IMR-90 (cell line): ENCODE measurements at regions not wholly inside any gene's neighbourhood (a gene's known extent, or its start where the extent isn't known, plus 50 kb on each side); places are given as distances from the start of the nearest gene placed in this dataset.

Source experiments
- ATAC-seq: fragments of 200-7000 bp; cut with Tn5 transposase; 2 replicates; pipeline ENCODE4 v1.9.1; 2020; ENCODE audit warnings: low read depth, mild to moderate bottlenecking, moderate library complexity
- BruUV-seq: library from RNA; stranded (reverse); fragments of 400-500 nt; replicated peaks from 2 replicates; lab custom pipeline; 2021; lab: Mats Ljungman, UMichigan
- CTCF ChIA-PET: fragments of 300-600 bp; formaldehyde crosslinking; extraction: SDS; loops from one replicate; lab custom pipeline; 2021; ENCODE audit warnings: antibody characterized with exemption; lab: Yijun Ruan, JAX
- POLR2A ChIA-PET: fragments of 300-600 bp; sonication (Branson Sonifier 250); formaldehyde crosslinking; loops from one replicate; lab custom pipeline; 2022; ENCODE audit warnings: antibody characterized with exemption; ENCODE audit not compliant: unreplicated experiment; lab: Charles Lee
- DNase-seq: peaks from one replicate; pipeline ENCODE4 v3.0.0; 2013
- H2AFZ ChIP-seq: replicated peaks from 2 replicates; pipeline ENCODE3; 2013; ENCODE audit warnings: low read length, mild to moderate bottlenecking; ENCODE audit not compliant: poor library complexity
- H2AK5ac ChIP-seq: 2 replicates; pipeline ENCODE4 v1.6.1; 2013; ENCODE audit warnings: low read depth, low read length, inconsistent platforms
- H2AK9ac ChIP-seq: replicated peaks from 2 replicates; pipeline ENCODE3; 2013; ENCODE audit warnings: mild to moderate bottlenecking, low read depth, low read length, moderate library complexity; ENCODE audit not compliant: poor library complexity
- H2BK120ac ChIP-seq: 2 replicates; pipeline ENCODE4 v1.6.1; 2013; ENCODE audit warnings: low read depth, low read length, inconsistent platforms
- H2BK15ac ChIP-seq: 3 replicates; pipeline ENCODE4 v1.6.1; 2013; ENCODE audit warnings: low read depth, low read length, inconsistent platforms
- H2BK20ac ChIP-seq: 2 replicates; pipeline ENCODE4 v1.6.1; 2013; ENCODE audit warnings: low read depth, mild to moderate bottlenecking, inconsistent platforms, low read length, moderate library complexity
- H2BK5ac ChIP-seq: 2 replicates; pipeline ENCODE4 v1.6.1; 2013; ENCODE audit warnings: mild to moderate bottlenecking, low read depth, low read length, inconsistent platforms; ENCODE audit not compliant: poor library complexity, severe bottlenecking
- H3K14ac ChIP-seq: replicated peaks from 2 replicates; pipeline ENCODE4 v1.6.1; 2013; ENCODE audit warnings: low read depth, low read length, inconsistent platforms
- H3K18ac ChIP-seq: 2 replicates; pipeline ENCODE4 v1.6.1; 2013; ENCODE audit warnings: low read depth, low read length, control low read depth
- H3K23ac ChIP-seq: 2 replicates; pipeline ENCODE4 v1.6.1; 2013; ENCODE audit warnings: low read depth, low read length, inconsistent platforms
- H3K27ac ChIP-seq: 2 replicates; pipeline ENCODE4 v1.5.1; 2013; ENCODE audit warnings: mild to moderate bottlenecking, control low read depth, low read length; ENCODE audit not compliant: insufficient read depth
- H3K27me3 ChIP-seq: 2 replicates; pipeline ENCODE4 v1.6.1; 2013; ENCODE audit warnings: low read length; ENCODE audit not compliant: control insufficient read depth, insufficient read depth
- H3K36me3 ChIP-seq: 2 replicates; pipeline ENCODE4 v1.6.1; 2013; ENCODE audit warnings: low read length, mixed read lengths; ENCODE audit not compliant: control insufficient read depth, insufficient read depth
- H3K4ac ChIP-seq: 2 replicates; pipeline ENCODE4 v1.6.1; 2013; ENCODE audit warnings: low read depth, low read length, inconsistent platforms
- H3K4me1 ChIP-seq: 2 replicates; pipeline ENCODE4 v1.6.1; 2013; ENCODE audit warnings: low read length, mixed read lengths; ENCODE audit not compliant: control insufficient read depth, insufficient read depth
- H3K4me2 ChIP-seq: 2 replicates; pipeline ENCODE4 v1.6.1; 2013; ENCODE audit warnings: low read depth, mild to moderate bottlenecking, control low read depth, low read length, moderate library complexity
- H3K4me3 ChIP-seq: 2 replicates; pipeline ENCODE4 v1.5.1; 2013; ENCODE audit warnings: low read depth, mild to moderate bottlenecking, control low read depth, low read length, moderate library complexity; ENCODE audit not compliant: insufficient read depth
- H3K56ac ChIP-seq: 2 replicates; pipeline ENCODE4 v1.6.1; 2013; ENCODE audit warnings: low read length, inconsistent platforms; ENCODE audit not compliant: insufficient read depth; ENCODE audit errors: extremely low read depth
- H3K79me1 ChIP-seq, 2 experiments: 2 replicates each; pipeline ENCODE4 v1.6.1; 2013; ENCODE audit warnings: low read length in 2 of 2, inconsistent platforms in 1 of 2, low read depth in 1 of 2
- H3K9ac ChIP-seq: 2 replicates; pipeline ENCODE4 v1.6.1; 2013; ENCODE audit warnings: low read depth, low read length, control low read depth
- H3K9me1 ChIP-seq: 2 replicates; pipeline ENCODE4 v1.6.1; 2013; ENCODE audit warnings: low read length, inconsistent platforms; ENCODE audit not compliant: insufficient read depth
- H3K9me3 ChIP-seq: 2 replicates; pipeline ENCODE4 v1.6.1; 2013; ENCODE audit warnings: low read length; ENCODE audit not compliant: control insufficient read depth, insufficient read depth
- H4K20me1 ChIP-seq: 2 replicates; pipeline ENCODE4 v1.6.1; 2013; ENCODE audit warnings: low read length, inconsistent platforms; ENCODE audit not compliant: insufficient read depth
- H4K5ac ChIP-seq: 2 replicates; pipeline ENCODE4 v1.6.1; 2013; ENCODE audit warnings: mild to moderate bottlenecking, low read depth, low read length, control low read depth
- H4K8ac ChIP-seq, 2 experiments: 2 replicates each; pipeline ENCODE4 v1.6.1; 2013; ENCODE audit warnings: low read depth in 2 of 2, low read length in 2 of 2, control low read depth in 1 of 2, inconsistent platforms in 1 of 2
- H4K91ac ChIP-seq: 2 replicates; pipeline ENCODE4 v1.6.1; 2013; ENCODE audit warnings: low read depth, low read length, inconsistent platforms; ENCODE audit not compliant: insufficient read depth
- BHLHE40 ChIP-seq: fragments of 150-350 bp; IDR thresholded peaks from 2 replicates; pipeline ENCODE4 v1.6.1; 2016; ENCODE audit warnings: mild to moderate bottlenecking, low read depth, low read length
- CEBPB ChIP-seq: IDR thresholded peaks from 2 replicates; pipeline ENCODE4 v1.6.1; 2012; ENCODE audit warnings: low read depth, low read length, improper control_type of control experiment
- CHD1 ChIP-seq: IDR thresholded peaks from 2 replicates; pipeline ENCODE4 v1.6.1; 2012; ENCODE audit warnings: low read depth, low read length, improper control_type of control experiment
- CTCF ChIP-seq: conservative IDR thresholded peaks from 2 replicates; pipeline ENCODE4 v1.5.1; 2012; ENCODE audit warnings: mild to moderate bottlenecking, low read depth, low read length, improper control_type of control experiment
- ELK1 ChIP-seq: fragments of 150-350 bp; IDR thresholded peaks from 2 replicates; pipeline ENCODE4 v1.6.1; 2016; ENCODE audit warnings: low read depth, mild to moderate bottlenecking, low read length, moderate library complexity, borderline replicate concordance
- FOS ChIP-seq: fragments of 150-350 bp; IDR thresholded peaks from 2 replicates; pipeline ENCODE4 v1.6.1; 2016; ENCODE audit warnings: low read depth, low read length
- MAFK ChIP-seq: IDR thresholded peaks from 2 replicates; pipeline ENCODE4 v1.6.1; 2012; ENCODE audit warnings: low read depth, low read length, improper control_type of control experiment
- MAZ ChIP-seq: IDR thresholded peaks from 2 replicates; pipeline ENCODE4 v1.6.1; 2012; ENCODE audit warnings: low read depth, mild to moderate bottlenecking, low read length, improper control_type of control experiment, moderate library complexity, borderline replicate concordance
- NFE2L2 ChIP-seq: fragments of 150-350 bp; IDR thresholded peaks from 2 replicates; pipeline ENCODE4 v1.6.1; 2016; ENCODE audit warnings: low read depth, mild to moderate bottlenecking, low read length
- POLR2A ChIP-seq: IDR thresholded peaks from 2 replicates; pipeline ENCODE4 v1.6.1; 2012; ENCODE audit warnings: mild to moderate bottlenecking, low read depth, low read length
- RAD21 ChIP-seq: IDR thresholded peaks from 2 replicates; pipeline ENCODE4 v1.6.1; 2012; ENCODE audit warnings: low read length, improper control_type of control experiment
- RCOR1 ChIP-seq: IDR thresholded peaks from 2 replicates; pipeline ENCODE4 v1.6.1; 2012; ENCODE audit warnings: mild to moderate bottlenecking, low read length, improper control_type of control experiment; ENCODE audit not compliant: insufficient replicate concordance
- RFX5 ChIP-seq: IDR thresholded peaks from 2 replicates; pipeline ENCODE4 v1.8.0; 2012; ENCODE audit warnings: low read depth, mild to moderate bottlenecking, low read length, moderate library complexity
- SMC3 ChIP-seq: fragments of 150-350 bp; IDR thresholded peaks from 2 replicates; pipeline ENCODE4 v1.6.1; 2016; ENCODE audit warnings: low read depth, mild to moderate bottlenecking, antibody characterized with exemption, low read length, moderate library complexity
- USF2 ChIP-seq: fragments of 150-350 bp; IDR thresholded peaks from 2 replicates; pipeline ENCODE4 v1.6.1; 2017; ENCODE audit warnings: mild to moderate bottlenecking, antibody characterized with exemption, low read length, low read depth
- WGBS, 2 experiments: methylation state at CpG; one replicate each; pipeline versions ENCODE4 v1.1.5 to v1.1.7; 2013; ENCODE audit warnings: missing lambda C conversion rate in 2 of 2; ENCODE audit not compliant: insufficient read length in 1 of 2; ENCODE audit errors: extremely low coverage in 2 of 2; 5-methylcytosine and 5-hydroxymethylcytosine counted together
- dilution Hi-C: fragments of 300-500 bp; cut with HindIII; formaldehyde crosslinking; loops from one replicate; pipeline ENCODE4 v1.14.3; 2018; ENCODE audit warnings: low sequenced_read_pairs; ENCODE audit not compliant: unreplicated experiment
- in situ Hi-C: fragments of 300-500 bp; cut with MboI; formaldehyde crosslinking; loops from 3 replicates; pipeline ENCODE4 v1.14.3; 2019; ENCODE audit warnings: low sequenced_read_pairs, inconsistent platforms, mixed read lengths
- intact Hi-C: fragments of 100-400 bp; cut with micrococcal nuclease; formaldehyde crosslinking; loops from 2 replicates; pipeline ENCODE4 v1.10.0; 2022

GRCh38 chr9:40927260-40927631, 201.2 kb downstream of the FOXD4L6 start:
- Histone ChIP-seq H3K27me3 (no peaks in the 10 kb centered on the region), H3K36me3 (no peaks in the 10 kb centered on the region), H3K56ac (no peak overlapping the region), H3K4me3 (no peak overlapping the region), H3K14ac (no peak overlapping the region), H4K5ac (no peak overlapping the region), H4K20me1 (no peaks in the 10 kb centered on the region), H2AFZ (no peak overlapping the region), H4K8ac (no peak overlapping the region), H3K4me2 (no peak overlapping the region), H3K27ac (no peak overlapping the region), H2BK5ac (no peak overlapping the region), H3K79me1 (no peaks in the 10 kb centered on the region), H3K4me1 (no peaks in the 10 kb centered on the region), H2BK20ac (no peak overlapping the region), H3K9ac (no peak overlapping the region), H4K91ac (no peak overlapping the region), H3K18ac (no peak overlapping the region), H3K4ac (no peak overlapping the region), H3K9me1 (no peaks in the 10 kb centered on the region), H3K9me3 (peaks cover 58% of the 10 kb centered on the region), H2BK120ac (no peak overlapping the region), H2AK5ac (no peak overlapping the region), H3K23ac (no peak overlapping the region), H2AK9ac (no peak overlapping the region), H2BK15ac (no peak overlapping the region)
- ATAC-seq, result no peak
- 51% methylated on average over 4 of the region's 4 CpGs; no CpG with 5 or more reads in 1 of the 2 experiments for WGBS, 2 experiments
- intact Hi-C loops, result no loop called here
- in situ Hi-C loops, result no loop called here
- dilution Hi-C loops, result no loop called here
- no TSS peak for BruUV-seq
- no peak for TF ChIP-seq NFE2L2
- no peak for TF ChIP-seq RAD21
- no peak for TF ChIP-seq MAZ
- TF ChIP-seq POLR2A, result no peak
- TF ChIP-seq FOS, result no peak
- TF ChIP-seq SMC3, result no peak
- no peak for TF ChIP-seq RCOR1
- no peak for TF ChIP-seq RFX5
- no peak for TF ChIP-seq CHD1
- no peak for TF ChIP-seq ELK1
- no peak for TF ChIP-seq USF2
- TF ChIP-seq MAFK, result no peak
- TF ChIP-seq BHLHE40, result no peak
- TF ChIP-seq CEBPB, result no peak
- no peak for TF ChIP-seq CTCF
- CTCF ChIA-PET, result no interaction called here
- POLR2A ChIA-PET, result no interaction called here
- no peak for DNase-seq
